ENCODE measurements at regions not wholly inside any gene's neighbourhood (a gene's known extent, or its start where the extent isn't known, plus 50 kb on each side); places are given as distances from the start of the nearest gene placed in this dataset.
"Not testable (repeated sequence)": the region's sequence is repeated elsewhere in the genome, so short reads cannot be mapped to it uniquely, and the experiment has no call there.

- no peak for DNase-seq (ENCODE audit: low read depth, low spot score)
- H3K4me3 Mint-ChIP-seq, result no peak overlapping the region
- H3K4me1 Mint-ChIP-seq, result peaks cover 13% of the 10 kb centered on the region
- no peaks in the 10 kb centered on the region for H3K9me3 Mint-ChIP-seq
- peaks cover 2% of the 10 kb centered on the region for H3K27me3 Mint-ChIP-seq (ENCODE audit: low read depth)
- H3K36me3 Mint-ChIP-seq (ENCODE audit: low read depth), result no peaks in the 10 kb centered on the region
- no peak overlapping the region for H3K27ac Mint-ChIP-seq (ENCODE audit: unreplicated experiment)
- TF ChIP-seq CTCF (conservative IDR thresholded peaks at IDR 0.05), result no peak
Measured at GRCh38 chr13:79190932-79191331, 215.1 kb downstream of the RBM26 start.

GRCh38 chr13:79187917-79188690 lies 218.0 kb downstream of the RBM26 start:
- Mint-ChIP-seq H3K4me3 (no peak overlapping the region), H3K4me1 (peaks cover 13% of the 10 kb centered on the region), H3K27ac (ENCODE audit: unreplicated experiment) (no peak overlapping the region), H3K9me3 (no peaks in the 10 kb centered on the region), H3K27me3 (ENCODE audit: low read depth) (peaks cover 2% of the 10 kb centered on the region), H3K36me3 (ENCODE audit: low read depth) (no peaks in the 10 kb centered on the region)
- no peak for DNase-seq (ENCODE audit: low read depth, low spot score)
- no peak for TF ChIP-seq CTCF (conservative IDR thresholded peaks at IDR 0.05)

- Mint-ChIP-seq H3K27ac (ENCODE audit: unreplicated experiment) (no peak overlapping the region), H3K9me3 (no peaks in the 10 kb centered on the region), H3K4me1 (peaks cover 13% of the 10 kb centered on the region), H3K36me3 (ENCODE audit: low read depth) (no peaks in the 10 kb centered on the region), H3K4me3 (no peak overlapping the region), H3K27me3 (ENCODE audit: low read depth) (no peaks in the 10 kb centered on the region)
- no peak for TF ChIP-seq CTCF (conservative IDR thresholded peaks at IDR 0.05)
- DNase-seq (ENCODE audit: low read depth, low spot score), result no peak
Measured at GRCh38 chr13:79185580-79185979, 220.5 kb downstream of the RBM26 start.

- no peak for TF ChIP-seq CTCF (conservative IDR thresholded peaks at IDR 0.05)
- no peak overlapping the region for H3K4me3 Mint-ChIP-seq
- no peaks in the 10 kb centered on the region for H3K9me3 Mint-ChIP-seq
- peaks cover 8% of the 10 kb centered on the region for H3K4me1 Mint-ChIP-seq
- DNase-seq (ENCODE audit: low read depth, low spot score), result no peak
- H3K36me3 Mint-ChIP-seq (ENCODE audit: low read depth), result no peaks in the 10 kb centered on the region
- no peak overlapping the region for H3K27ac Mint-ChIP-seq (ENCODE audit: unreplicated experiment)
- H3K27me3 Mint-ChIP-seq (ENCODE audit: low read depth), result no peaks in the 10 kb centered on the region
Measured at GRCh38 chr13:79183231-79183630, 222.8 kb downstream of the RBM26 start.

- peaks cover 19% of the 10 kb centered on the region for H3K9me3 Mint-ChIP-seq
- H3K27ac Mint-ChIP-seq (ENCODE audit: unreplicated experiment); DNase-seq (ENCODE audit: low read depth, low spot score); H3K36me3 Mint-ChIP-seq (ENCODE audit: low read depth); H3K4me1 Mint-ChIP-seq; H3K4me3 Mint-ChIP-seq; H3K27me3 Mint-ChIP-seq (ENCODE audit: low read depth): not testable (repeated sequence)
Measured at GRCh38 chr13:79173691-79174090, 232.4 kb downstream of the RBM26 start.

GRCh38 chr13:79172924-79173323 lies 233.1 kb downstream of the RBM26 start:
- not testable (repeated sequence) for H3K27me3 Mint-ChIP-seq (ENCODE audit: low read depth); H3K36me3 Mint-ChIP-seq (ENCODE audit: low read depth); H3K27ac Mint-ChIP-seq (ENCODE audit: unreplicated experiment); H3K4me1 Mint-ChIP-seq; H3K4me3 Mint-ChIP-seq; DNase-seq (ENCODE audit: low read depth, low spot score)
- peaks cover 22% of the 10 kb centered on the region for H3K9me3 Mint-ChIP-seq
